HFFc6 (cell line): ENCODE measurements at regions not wholly inside any gene's neighbourhood (a gene's known extent, or its start where the extent isn't known, plus 50 kb on each side); places are given as distances from the start of the nearest gene placed in this dataset.
"Not testable (repeated sequence)": the region's sequence is repeated elsewhere in the genome, so short reads cannot be mapped to it uniquely, and the experiment has no call there.

Experiments used
- DNase-seq: peaks from one replicate; pipeline ENCODE4 v3.0.0-alpha.2; 2018
- H3K27ac Mint-ChIP-seq: 2 replicates; pipeline ENCODE4 v1.8.0; 2020; ENCODE audit warnings: mild to moderate bottlenecking, mixed read lengths
- H3K27me3 Mint-ChIP-seq: 2 replicates; pipeline ENCODE4 v1.8.0; 2021; ENCODE audit warnings: mild to moderate bottlenecking, moderate library complexity, mixed read lengths; ENCODE audit not compliant: insufficient read depth
- H3K36me3 Mint-ChIP-seq: 2 replicates; pipeline ENCODE4 v1.8.0; 2021; ENCODE audit warnings: low read depth, mixed read lengths
- H3K4me1 Mint-ChIP-seq: 2 replicates; pipeline ENCODE4 v1.8.0; 2020; ENCODE audit warnings: low read depth, mixed read lengths
- H3K4me3 Mint-ChIP-seq: 2 replicates; pipeline ENCODE4 v1.8.0; 2020; ENCODE audit warnings: mild to moderate bottlenecking, moderate library complexity, mixed read lengths
- H3K9me3 Mint-ChIP-seq: 2 replicates; pipeline ENCODE4 v1.8.0; 2020; ENCODE audit warnings: mild to moderate bottlenecking, mixed read lengths
- TF ChIP-seq, protein P1 (sequence below): fragments of 200-600 bp; sonication (generic); IDR thresholded peaks from 2 replicates; pipeline ENCODE4 v1.5.0; 2021; ENCODE audit warnings: antibody characterized with exemption, mild to moderate bottlenecking

GRCh38 chr10:22824984-22825383, 102.9 kb upstream of the ARMC3 start:
- TF ChIP-seq, protein P1, sequence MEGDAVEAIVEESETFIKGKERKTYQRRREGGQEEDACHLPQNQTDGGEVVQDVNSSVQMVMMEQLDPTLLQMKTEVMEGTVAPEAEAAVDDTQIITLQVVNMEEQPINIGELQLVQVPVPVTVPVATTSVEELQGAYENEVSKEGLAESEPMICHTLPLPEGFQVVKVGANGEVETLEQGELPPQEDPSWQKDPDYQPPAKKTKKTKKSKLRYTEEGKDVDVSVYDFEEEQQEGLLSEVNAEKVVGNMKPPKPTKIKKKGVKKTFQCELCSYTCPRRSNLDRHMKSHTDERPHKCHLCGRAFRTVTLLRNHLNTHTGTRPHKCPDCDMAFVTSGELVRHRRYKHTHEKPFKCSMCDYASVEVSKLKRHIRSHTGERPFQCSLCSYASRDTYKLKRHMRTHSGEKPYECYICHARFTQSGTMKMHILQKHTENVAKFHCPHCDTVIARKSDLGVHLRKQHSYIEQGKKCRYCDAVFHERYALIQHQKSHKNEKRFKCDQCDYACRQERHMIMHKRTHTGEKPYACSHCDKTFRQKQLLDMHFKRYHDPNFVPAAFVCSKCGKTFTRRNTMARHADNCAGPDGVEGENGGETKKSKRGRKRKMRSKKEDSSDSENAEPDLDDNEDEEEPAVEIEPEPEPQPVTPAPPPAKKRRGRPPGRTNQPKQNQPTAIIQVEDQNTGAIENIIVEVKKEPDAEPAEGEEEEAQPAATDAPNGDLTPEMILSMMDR: no peak
- H3K27ac Mint-ChIP-seq: peak overlapping the region; percentile 73

GRCh38 chr10:22824520-22824919, 103.3 kb upstream of the ARMC3 start:
- Mint-ChIP-seq H3K27ac (peak overlapping the region; percentile 73), H3K36me3 (peaks cover 5% of the 10 kb centered on the region; the same call in 1 of the 2 replicates), H3K9me3 (no peaks in the 10 kb centered on the region), H3K27me3 (no peaks in the 10 kb centered on the region), H3K4me1 (peaks cover 72% of the 10 kb centered on the region), H3K4me3 (peak overlapping the region; percentile 53)
- DNase-seq: no peak
- TF ChIP-seq, protein P1: no peak

More at GRCh38 chr10:22824984-22825383, 102.9 kb upstream of the ARMC3 start:
- Mint-ChIP-seq H3K4me1 (peaks cover 72% of the 10 kb centered on the region), H3K9me3 (no peaks in the 10 kb centered on the region), H3K4me3 (peak overlapping the region; percentile 53), H3K36me3 (peaks cover 5% of the 10 kb centered on the region; the same call in 1 of the 2 replicates), H3K27me3 (no peaks in the 10 kb centered on the region)
- peak; percentile 63 for DNase-seq

GRCh38 chr10:22823109-22823508, 104.7 kb upstream of the ARMC3 start:
- peaks cover 5% of the 10 kb centered on the region; the same call in 1 of the 2 replicates for H3K36me3 Mint-ChIP-seq
- peak; percentile 94 for DNase-seq
- H3K27ac Mint-ChIP-seq: peak overlapping the region; percentile 76
- no peaks in the 10 kb centered on the region for H3K9me3 Mint-ChIP-seq
- peaks cover 59% of the 10 kb centered on the region for H3K4me1 Mint-ChIP-seq
- peak overlapping the region; percentile 45 for H3K4me3 Mint-ChIP-seq
- TF ChIP-seq, protein P1: no peak
- no peaks in the 10 kb centered on the region for H3K27me3 Mint-ChIP-seq

DNA sequence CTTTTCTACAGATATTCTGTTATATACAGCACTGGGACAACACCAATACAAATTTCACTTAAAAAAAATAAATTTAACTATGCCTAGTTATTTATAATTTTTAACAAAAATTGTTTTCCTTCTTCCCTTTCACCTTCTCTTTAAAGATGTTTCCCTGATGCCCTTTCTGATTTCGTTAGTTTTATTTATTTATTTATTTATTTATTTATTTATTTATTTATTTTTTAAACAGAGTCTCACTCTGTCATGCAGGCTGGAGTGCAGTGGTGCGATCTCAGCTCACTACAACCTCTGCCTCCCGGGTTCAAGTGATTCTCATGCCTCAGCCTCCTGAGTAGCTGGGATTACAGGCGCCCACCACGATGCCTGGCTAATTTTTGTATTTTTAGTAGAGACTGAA, 105.9 kb upstream of the ARMC3 start:
- H3K4me1 Mint-ChIP-seq: peaks cover 64% of the 10 kb centered on the region
- H3K27ac Mint-ChIP-seq: peak overlapping the region; percentile 63
- H3K27me3 Mint-ChIP-seq, DNase-seq, H3K9me3 Mint-ChIP-seq, H3K36me3 Mint-ChIP-seq: not testable (repeated sequence)
- H3K4me3 Mint-ChIP-seq: peak overlapping the region; percentile 35; the same call in 1 of the 2 replicates

- no peaks in the 10 kb centered on the region for H3K9me3 Mint-ChIP-seq
- peak overlapping the region; percentile 35 for H3K4me3 Mint-ChIP-seq
- DNase-seq: peak; percentile 65
- peak overlapping the region; percentile 63 for H3K27ac Mint-ChIP-seq
- peaks cover 68% of the 10 kb centered on the region for H3K4me1 Mint-ChIP-seq
- TF ChIP-seq, protein P1: no peak
- H3K27me3 Mint-ChIP-seq: no peaks in the 10 kb centered on the region
- H3K36me3 Mint-ChIP-seq: peaks cover 5% of the 10 kb centered on the region; the same call in 1 of the 2 replicates
Measured at GRCh38 chr10:22821501-22821900, 106.4 kb upstream of the ARMC3 start.

GRCh38 chr10:22816298-22816653, 101.9 kb upstream of the PIP4K2A start:
- peak overlapping the region; percentile 60 for H3K4me3 Mint-ChIP-seq

More at GRCh38 chr10:22816298-22816653, 101.9 kb upstream of the PIP4K2A start:
- H3K27me3 Mint-ChIP-seq: no peaks in the 10 kb centered on the region
- DNase-seq: peak; percentile 91
- TF ChIP-seq, protein P1: no peak
- peaks cover 35% of the 10 kb centered on the region for H3K4me1 Mint-ChIP-seq
- no peaks in the 10 kb centered on the region for H3K9me3 Mint-ChIP-seq
- H3K27ac Mint-ChIP-seq: peak overlapping the region; percentile 97
- H3K36me3 Mint-ChIP-seq: peaks cover 5% of the 10 kb centered on the region; the same call in 1 of the 2 replicates
